K562 (cell line): ENCODE measurements at regions not wholly inside any gene's neighbourhood (a gene's known extent, or its start where the extent isn't known, plus 50 kb on each side); places are given as distances from the start of the nearest gene placed in this dataset.

Experiments
- ATAC-seq: fragments of 200-7000 bp; cut with Tn5 transposase; 3 replicates; pipeline ENCODE4 v1.9.1; 2020; ENCODE audit warnings: moderate library complexity
- BruUV-seq: library from RNA; stranded (reverse); fragments of 400-500 nt; replicated peaks from 2 replicates; lab custom pipeline; 2021; lab: Mats Ljungman, UMichigan
- CTCF ChIA-PET: fragments of 300-600 bp; formaldehyde crosslinking; extraction: SDS; loops from one replicate; lab custom pipeline; 2021; ENCODE audit warnings: low intra/inter-chr PET ratio; lab: Yijun Ruan, JAX
- POLR2A ChIA-PET: fragments of 300-600, 350-650 bp; sonication (Branson Sonifier 250); formaldehyde crosslinking; extraction: SDS; loops from one replicate; lab custom pipeline; 2021; ENCODE audit warnings: antibody characterized with exemption, inconsistent platforms; lab: Yijun Ruan, JAX
- DNase-seq, 4 experiments: peaks; one replicate each; pipeline versions ENCODE4 v3.0.0 to v3.0.0-alpha.2; 2011 to 2018; ENCODE audit warnings: low spot score in 3 of 4, mixed read lengths in 3 of 4; ENCODE audit errors: extremely low read depth in 1 of 4
- FAIRE-seq: peaks from 2 replicates; lab custom pipeline; 2011; peaks lifted over from hg19 to GRCh38; lab: Jason Lieb, UNC
- H2AFZ ChIP-seq: 2 replicates; pipeline ENCODE4 v1.6.0; 2011; ENCODE audit warnings: low read depth, low read length, control low read depth, inconsistent platforms
- H3K27ac ChIP-seq: fragments of 200-600 bp; 3 replicates; pipeline ENCODE4 v1.8.0; 2011; ENCODE audit warnings: low read depth, mild to moderate bottlenecking, control low read depth, inconsistent platforms, low read length, moderate library complexity, mixed read lengths; ENCODE audit errors: extremely low read depth
- H3K27me3 ChIP-seq, 2 experiments: fragments of 300-600 bp in 1 of 2; 2 replicates in 1 of 2; 3 replicates in 1 of 2; pipeline versions ENCODE4 v1.6.0 to v1.8.0; 2011; ENCODE audit warnings: inconsistent platforms in 2 of 2, low read length in 2 of 2, mild to moderate bottlenecking in 1 of 2, mixed read lengths in 1 of 2, moderate library complexity in 1 of 2; ENCODE audit not compliant: control insufficient read depth in 2 of 2, insufficient read depth in 2 of 2
- H3K36me3 ChIP-seq: fragments of 300-600 bp; 3 replicates; pipeline ENCODE4 v1.8.0; 2011; ENCODE audit warnings: mild to moderate bottlenecking, low read length, inconsistent platforms; ENCODE audit not compliant: control insufficient read depth, insufficient read depth
- H3K4me1 ChIP-seq, 2 experiments: fragments of 200-600 bp in 1 of 2; replicated peaks in 1 of 2; 2 replicates in 1 of 2; 3 replicates in 1 of 2; pipeline versions ENCODE4 v1.5.1 to v1.8.0; 2011; ENCODE audit warnings: inconsistent platforms in 2 of 2, low read length in 2 of 2, mild to moderate bottlenecking in 1 of 2, mixed read lengths in 1 of 2, moderate library complexity in 1 of 2; ENCODE audit not compliant: control insufficient read depth in 2 of 2, insufficient read depth in 2 of 2
- H3K4me2 ChIP-seq: 2 replicates; pipeline ENCODE4 v1.6.1; 2011; ENCODE audit warnings: low read length, control low read depth, inconsistent platforms, mixed read lengths; ENCODE audit not compliant: insufficient read depth
- H3K4me3 ChIP-seq: fragments of 200-600 bp; sonication (generic), shearing (Covaris generic); 2 replicates; pipeline ENCODE4 v1.5.1; 2016; ENCODE audit warnings: control low read depth, inconsistent platforms
- H3K79me2 ChIP-seq: fragments of 200-600 bp; 3 replicates; pipeline ENCODE4 v1.8.0; 2011; ENCODE audit warnings: low read length, inconsistent platforms; ENCODE audit not compliant: control insufficient read depth, insufficient read depth
- H3K9ac ChIP-seq, 2 experiments: 2 replicates each; pipeline versions ENCODE4 v1.6.0 to v1.6.1; 2011; ENCODE audit warnings: low read depth in 2 of 2, low read length in 2 of 2, control low read depth in 1 of 2, inconsistent platforms in 1 of 2, mild to moderate bottlenecking in 1 of 2, mixed read lengths in 1 of 2; ENCODE audit not compliant: insufficient read depth in 1 of 2
- H3K9me1 ChIP-seq: one replicate; pipeline ENCODE4 v1.6.0; 2011; ENCODE audit warnings: inconsistent platforms, mild to moderate bottlenecking, low read length, moderate library complexity; ENCODE audit not compliant: control insufficient read depth, insufficient read depth
- H3K9me3 ChIP-seq: replicated peaks from 2 replicates; pipeline ENCODE4 v1.5.1; 2011; ENCODE audit warnings: low read depth, low read length, inconsistent platforms; ENCODE audit not compliant: control insufficient read depth, insufficient read depth
- H4K20me1 ChIP-seq: replicated peaks from 2 replicates; pipeline ENCODE4 v1.6.1; 2011; ENCODE audit warnings: low read length, inconsistent platforms, mixed read lengths; ENCODE audit not compliant: control insufficient read depth, insufficient read depth
- ATF7 ChIP-seq: fragments of 450-650 bp; IDR thresholded peaks from 2 replicates; pipeline ENCODE4 v1.7.1; 2014; ENCODE audit warnings: mild to moderate bottlenecking, moderate library complexity
- CBFB ChIP-seq: sonication (generic); formaldehyde crosslinking; IDR thresholded peaks from 2 replicates; pipeline ENCODE4 v1.4.0; 2020; ENCODE audit warnings: mild to moderate bottlenecking, missing genetic modification reagents
- ETS1 ChIP-seq: conservative IDR thresholded peaks from 2 replicates; pipeline ENCODE4 v1.6.1; 2011; ENCODE audit warnings: low read depth, mild to moderate bottlenecking, low read length; ENCODE audit not compliant: control insufficient read depth
- FOXP4 ChIP-seq: sonication (generic); formaldehyde crosslinking; IDR thresholded peaks from 2 replicates; pipeline ENCODE4 v1.8.0; 2022; ENCODE audit warnings: mild to moderate bottlenecking, missing genetic modification reagents, borderline replicate concordance
- NCOA6 ChIP-seq: fragments of 450-650 bp; IDR thresholded peaks from 2 replicates; pipeline ENCODE4 v1.6.1; 2017; ENCODE audit warnings: mild to moderate bottlenecking
- NFXL1 ChIP-seq: fragments of 450-650 bp; formaldehyde crosslinking; IDR thresholded peaks from 2 replicates; pipeline ENCODE4 v1.4.0; 2021; ENCODE audit warnings: mild to moderate bottlenecking
- PATZ1 ChIP-seq: fragments of 250-450 bp; sonication (Bioruptor Pico); IDR thresholded peaks from 2 replicates; pipeline ENCODE4 v1.5.0; 2020; ENCODE audit warnings: mild to moderate bottlenecking, borderline replicate concordance
- POLR2AphosphoS5 ChIP-seq: IDR thresholded peaks from 2 replicates; pipeline ENCODE4 v1.6.1; 2011; ENCODE audit warnings: mild to moderate bottlenecking, low read depth, low read length, moderate library complexity; ENCODE audit not compliant: control insufficient read depth, insufficient read depth
- TSC22D4 ChIP-seq: fragments of 450-650 bp; IDR thresholded peaks from 2 replicates; pipeline ENCODE4 v1.6.1; 2016; ENCODE audit warnings: missing genetic modification characterization, missing biosample characterization, control low read depth
- U2AF1 ChIP-seq: fragments of 200-400 bp; formaldehyde crosslinking; optimal IDR thresholded peaks from 2 replicates; pipeline ENCODE3; 2017; ENCODE audit warnings: mild to moderate bottlenecking, low read depth, low read length, moderate library complexity
- ZBTB49 ChIP-seq: sonication (generic); formaldehyde crosslinking; IDR thresholded peaks from 2 replicates; pipeline ENCODE4 v1.8.0; 2022; ENCODE audit warnings: missing genetic modification reagents, mild to moderate bottlenecking, borderline replicate concordance
- ZNF175 ChIP-seq: fragments of 200-800 bp; sonication (Bioruptor generic); IDR thresholded peaks from 2 replicates; pipeline ENCODE4 v1.6.1; 2016; ENCODE audit warnings: low read depth, mild to moderate bottlenecking, missing genetic modification characterization, missing compliant biosample characterization
- ZNF561 ChIP-seq: fragments of 450-650 bp; formaldehyde crosslinking; conservative IDR thresholded peaks from 2 replicates; pipeline ENCODE4 v1.4.0; 2020; ENCODE audit warnings: mild to moderate bottlenecking, moderate library complexity
- WGBS: fragments of 100-300 bp; shearing (Covaris generic); methylation state at CpG from one replicate; pipeline ENCODE4 v1.1.6; 2016; ENCODE audit warnings: low coverage, mixed read lengths; ENCODE audit not compliant: insufficient coverage; ENCODE audit errors: missing lambda C conversion rate; 5-methylcytosine and 5-hydroxymethylcytosine counted together
- in situ Hi-C: fragments of 300-500 bp; cut with MboI; formaldehyde crosslinking; loops from 4 replicates; pipeline ENCODE4 v1.15.0; 2018; ENCODE audit warnings: inconsistent platforms, mixed read lengths
- intact Hi-C: fragments of 100-400 bp; cut with micrococcal nuclease; formaldehyde crosslinking; loops from 2 replicates; pipeline ENCODE4 v1.14.2; 2022

GRCh38 chr2:105626966-105627340, 117.8 kb upstream of the NCK2 start (continued):
- TF ChIP-seq ZNF175 = no peak
- TF ChIP-seq U2AF1 = no peak

- H3K27ac ChIP-seq = no peak overlapping the region
- H3K9ac ChIP-seq = no peak overlapping the region
- H3K36me3 ChIP-seq = no peaks in the 10 kb centered on the region
- in situ Hi-C loops = no loop called here
- DNase-seq (no peak), FAIRE-seq (no peak), ATAC-seq (no peak)
- H2AFZ ChIP-seq = no peak overlapping the region
- ChIA-PET POLR2A (no interaction called here), CTCF (no interaction called here)
- H3K4me1 ChIP-seq = no peaks in the 10 kb centered on the region; a peak in 2 of 5 replicates
- intact Hi-C loops = no loop called here
- H3K4me2 ChIP-seq = no peak overlapping the region
- no peak overlapping the region for H3K4me3 ChIP-seq
- H3K9me1 ChIP-seq = no peaks in the 10 kb centered on the region
- no peaks in the 10 kb centered on the region for H3K79me2 ChIP-seq
- no TSS peak for BruUV-seq
- no peaks in the 10 kb centered on the region for H3K9me3 ChIP-seq
- WGBS = 29% methylated on average over 7 of the region's 7 CpGs
- H4K20me1 ChIP-seq = no peaks in the 10 kb centered on the region
- H3K27me3 ChIP-seq = no peaks in the 10 kb centered on the region; a peak in 1 of 5 replicates
- TF ChIP-seq ETS1 (no peak), TSC22D4 (tag) (no peak), ZBTB49 (no peak), NCOA6 (no peak), ZNF561 (no peak), ATF7 (no peak), CBFB (CRISPR knock-in tag) (no peak), PATZ1 (no peak), POLR2AphosphoS5 (no peak), NFXL1 (CRISPR knock-in tag) (no peak), FOXP4 (no peak)
These were observed 118.3 kb upstream of the NCK2 start for GRCh38 chr2:105626212-105626965.
